RWPE1 (cell line): ENCODE measurements at regions not wholly inside any gene's neighbourhood (a gene's known extent, or its start where the extent isn't known, plus 50 kb on each side); places are given as distances from the start of the nearest gene placed in this dataset.

Experiments
- CTCF ChIA-PET: fragments of 350-600 bp; sonication (Branson Sonifier 250); formaldehyde crosslinking; extraction: SDS; loops from one replicate; lab custom pipeline; 2021; lab: Yijun Ruan, JAX
- POLR2A ChIA-PET: fragments of 400-600 bp; formaldehyde crosslinking; extraction: SDS; loops from one replicate; lab custom pipeline; 2020; ENCODE audit warnings: antibody characterized with exemption; ENCODE audit not compliant: low non-redundant PET; lab: Yijun Ruan, JAX
- DNase-seq: peaks from one replicate; pipeline ENCODE4 v3.0.0; 2012; ENCODE audit warnings: low spot score
- H3K27ac ChIP-seq: fragments of 450-650 bp; 2 replicates; pipeline ENCODE4 v1.5.1; 2017
- CTCF ChIP-seq: fragments of 450-650 bp; conservative IDR thresholded peaks from 2 replicates; pipeline ENCODE4 v1.5.1; 2017; ENCODE audit warnings: low read depth, mild to moderate bottlenecking

GRCh38 chr4:140239311-140239710 is 85.3 kb upstream of the MAML3 start:
- H3K27ac ChIP-seq: no peak overlapping the region
- POLR2A ChIA-PET: interaction anchor here (0.6 kb wide), 1 partner anchor 88 kb away, joined by 3 read pairs; no protein-coding TSS in a partner anchor
- TF ChIP-seq CTCF: no peak
- CTCF ChIA-PET: interaction anchor here (0.5 to 0.7 kb wide), 2 partner anchors 16 to 190 kb away, joined by 3 read pairs; no protein-coding TSS in a partner anchor
- DNase-seq: no peak

DNA sequence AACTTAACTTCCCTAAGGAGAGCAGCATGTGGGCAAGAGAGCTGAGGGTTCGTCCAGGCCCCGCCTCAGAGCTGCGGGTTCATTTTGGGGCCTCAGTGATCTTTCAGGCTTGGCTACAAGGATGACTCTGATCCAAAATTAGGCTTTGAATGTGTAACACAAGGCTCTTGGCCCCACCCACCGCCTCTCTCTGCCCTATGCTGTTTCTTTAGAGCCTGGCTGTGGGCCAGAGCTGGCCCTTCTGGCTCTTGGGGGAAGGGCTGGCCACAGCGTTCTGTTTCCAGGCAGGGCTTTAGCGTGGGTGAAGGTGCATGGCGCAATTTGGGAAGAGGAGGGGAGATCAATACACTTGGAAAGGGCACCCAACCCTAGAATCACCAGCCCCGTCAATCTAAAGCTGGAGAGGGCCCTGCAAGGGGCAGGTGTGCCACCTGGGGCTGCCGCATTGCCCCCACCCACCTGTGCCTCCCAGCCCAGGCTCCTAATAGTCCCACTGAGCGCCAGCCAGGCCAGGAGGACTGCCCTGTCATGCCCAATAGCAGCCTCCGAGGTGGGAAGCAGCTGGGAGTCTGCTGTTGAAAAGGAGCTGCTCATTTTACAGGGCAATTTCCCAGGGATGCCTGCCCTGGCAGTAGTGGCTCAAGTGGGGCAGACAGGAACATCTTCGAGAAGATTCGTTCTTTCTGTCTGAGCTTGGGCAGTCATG is 84.5 kb upstream of the MAML3 start:
- POLR2A ChIA-PET: interaction anchor here (0.6 kb wide), 1 partner anchor 87 kb away, joined by 3 read pairs; no protein-coding TSS in a partner anchor
- CTCF ChIA-PET: interaction anchor here (0.5 to 0.7 kb wide), 3 partner anchors 17 to 581 kb away, joined by 3 to 4 read pairs (median 3); no protein-coding TSS in a partner anchor
- no peak for TF ChIP-seq CTCF
- peak overlapping the region; percentile 74 for H3K27ac ChIP-seq
- DNase-seq: peak; percentile 32

GRCh38 chr4:140237616-140238350 is 83.8 kb upstream of the MAML3 start:
- H3K27ac ChIP-seq: peak overlapping the region; percentile 74
- POLR2A ChIA-PET: no interaction called here
- no peak for TF ChIP-seq CTCF
- DNase-seq: no peak
- CTCF ChIA-PET: interaction anchor here (0.6 kb wide), 1 partner anchor 581 kb away, joined by 4 read pairs; no protein-coding TSS in a partner anchor

DNA sequence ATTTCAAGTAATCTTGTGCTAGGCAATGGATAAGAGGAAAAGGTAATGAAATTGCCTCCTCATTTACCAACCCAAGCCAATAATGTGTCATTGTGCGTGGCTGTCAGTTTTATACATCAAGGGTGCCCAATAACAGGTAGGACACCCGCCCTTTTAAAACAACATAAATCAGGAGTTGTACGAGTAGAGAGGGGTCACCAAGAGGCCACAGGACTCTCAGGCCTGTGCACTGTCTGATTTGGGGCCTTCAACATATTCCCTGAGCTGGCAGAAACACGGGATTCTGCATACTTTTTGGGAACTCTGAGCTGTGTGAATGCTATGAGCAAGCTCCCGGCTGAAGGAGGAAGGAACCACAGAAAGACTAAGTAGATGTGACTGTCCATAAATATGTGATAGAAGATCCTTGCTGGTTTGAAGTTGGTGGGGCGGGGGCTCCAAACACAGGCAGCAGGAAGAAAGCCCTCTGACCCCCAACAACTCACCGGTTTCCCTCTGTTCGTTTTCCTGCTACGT is 82.7 kb upstream of the MAML3 start:
- no peak for TF ChIP-seq CTCF
- CTCF ChIA-PET: no interaction called here
- POLR2A ChIA-PET: no interaction called here
- no peak overlapping the region for H3K27ac ChIP-seq
- DNase-seq: no peak

DNA sequence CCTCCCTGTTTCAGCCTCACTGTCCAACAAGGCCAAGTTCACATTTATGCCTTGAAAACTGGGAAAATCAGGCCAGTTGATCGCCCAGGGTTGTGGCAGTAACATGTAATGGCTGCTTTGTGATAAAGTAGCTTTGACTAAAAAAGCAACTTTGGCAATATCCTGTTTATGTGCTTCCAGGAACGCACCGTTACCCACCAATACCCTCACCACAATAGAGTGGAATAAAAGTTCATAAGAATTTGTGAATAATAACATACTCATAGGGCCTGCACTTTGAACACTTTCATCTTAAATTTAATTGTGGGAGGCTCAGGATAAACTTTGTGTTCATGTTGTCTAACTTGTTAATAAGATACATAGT is 80.7 kb upstream of the MAML3 start:
- no peak for DNase-seq
- H3K27ac ChIP-seq: no peak overlapping the region
- no peak for TF ChIP-seq CTCF
- CTCF ChIA-PET: interaction anchor here (1.4 kb wide), 1 partner anchor 500 kb away, joined by 6 read pairs; no protein-coding TSS in a partner anchor
- POLR2A ChIA-PET: no interaction called here
